ENCODE measurements at regions not wholly inside any gene's neighbourhood (a gene's known extent, or its start where the extent isn't known, plus 50 kb on each side); places are given as distances from the start of the nearest gene placed in this dataset.

GRCh38 chr2:71882236-71882946, 265.3 kb downstream of the CYP26B1 start:
- TF ChIP-seq BHLHE40 (IDR thresholded peaks at IDR 0.05; ENCODE audit: borderline replicate concordance) = no peak
- TF ChIP-seq ELF4 (IDR thresholded peaks at IDR 0.05) = no peak
- no peak for TF ChIP-seq SP1 (IDR thresholded peaks at IDR 0.05)
- TF ChIP-seq ZNF384 (IDR thresholded peaks at IDR 0.05) = no peak
- TF ChIP-seq TARDBP (IDR thresholded peaks at IDR 0.05) = no peak
- TF ChIP-seq FOXA1 (IDR thresholded peaks at IDR 0.05) = no peak
- TF ChIP-seq HDGF (IDR thresholded peaks at IDR 0.05; ENCODE audit: borderline replicate concordance) = no peak
- no peak for TF ChIP-seq L3MBTL2 (conservative IDR thresholded peaks at IDR 0.05)

All from HEK293T (cell line).